ENCODE measurements at regions not wholly inside any gene's neighbourhood (a gene's known extent, or its start where the extent isn't known, plus 50 kb on each side); places are given as distances from the start of the nearest gene placed in this dataset.

- TF ChIP-seq CTCF (IDR thresholded peaks at IDR 0.05; ENCODE audit: poor library complexity, severe bottlenecking) (no peak), TAF1 (IDR thresholded peaks at IDR 0.05; ENCODE audit: low read depth) (no peak), REST (IDR thresholded peaks at IDR 0.05; ENCODE audit: borderline replicate concordance) (no peak)
Measured at GRCh38 chr10:121337427-121337826, 260.8 kb downstream of the FGFR2 start.
